NOMO-1 treated with DMSO at 0.1 percent for 48 hours (cell line): ENCODE measurements at regions not wholly inside any gene's neighbourhood (a gene's known extent, or its start where the extent isn't known, plus 50 kb on each side); places are given as distances from the start of the nearest gene placed in this dataset.
"Not testable (repeated sequence)": the region's sequence is repeated elsewhere in the genome, so short reads cannot be mapped to it uniquely, and the experiment has no call there.

ENCODE experiments used
- DNase-seq: peaks from one replicate; lab custom pipeline; 2025; ENCODE audit not compliant: unreplicated experiment; lab: John Stamatoyannopoulos, UW

- not testable (repeated sequence) for DNase-seq
These were observed 344.4 kb downstream of the TUBA3C start for GRCh38 chr13:18837179-18837745.

GRCh38 chr13:18836371-18837178, 345.0 kb downstream of the TUBA3C start:
- DNase-seq: not testable (repeated sequence)

- DNase-seq: not testable (repeated sequence)
These were observed 345.9 kb downstream of the TUBA3C start for GRCh38 chr13:18835754-18836153.

DNA sequence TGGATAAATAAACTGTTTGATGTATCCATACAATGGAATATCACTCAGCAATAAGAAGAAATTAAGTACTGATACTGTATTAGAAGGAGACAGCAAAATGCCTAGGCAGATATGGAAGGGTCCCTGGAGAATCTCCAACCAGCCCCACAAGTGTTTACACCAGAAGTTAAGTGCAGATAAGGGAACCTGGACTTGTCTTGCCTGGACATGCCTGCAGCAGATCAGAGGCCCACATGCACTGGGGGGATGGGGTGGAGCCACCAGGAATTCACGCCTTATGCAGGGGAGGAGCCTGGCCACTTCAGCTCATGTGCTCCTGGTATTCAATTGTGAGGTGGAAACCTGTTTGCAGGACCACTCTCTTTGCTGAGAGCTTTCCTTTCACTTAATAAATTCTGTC, 356.9 kb downstream of the TUBA3C start:
- DNase-seq: not testable (repeated sequence)

DNA sequence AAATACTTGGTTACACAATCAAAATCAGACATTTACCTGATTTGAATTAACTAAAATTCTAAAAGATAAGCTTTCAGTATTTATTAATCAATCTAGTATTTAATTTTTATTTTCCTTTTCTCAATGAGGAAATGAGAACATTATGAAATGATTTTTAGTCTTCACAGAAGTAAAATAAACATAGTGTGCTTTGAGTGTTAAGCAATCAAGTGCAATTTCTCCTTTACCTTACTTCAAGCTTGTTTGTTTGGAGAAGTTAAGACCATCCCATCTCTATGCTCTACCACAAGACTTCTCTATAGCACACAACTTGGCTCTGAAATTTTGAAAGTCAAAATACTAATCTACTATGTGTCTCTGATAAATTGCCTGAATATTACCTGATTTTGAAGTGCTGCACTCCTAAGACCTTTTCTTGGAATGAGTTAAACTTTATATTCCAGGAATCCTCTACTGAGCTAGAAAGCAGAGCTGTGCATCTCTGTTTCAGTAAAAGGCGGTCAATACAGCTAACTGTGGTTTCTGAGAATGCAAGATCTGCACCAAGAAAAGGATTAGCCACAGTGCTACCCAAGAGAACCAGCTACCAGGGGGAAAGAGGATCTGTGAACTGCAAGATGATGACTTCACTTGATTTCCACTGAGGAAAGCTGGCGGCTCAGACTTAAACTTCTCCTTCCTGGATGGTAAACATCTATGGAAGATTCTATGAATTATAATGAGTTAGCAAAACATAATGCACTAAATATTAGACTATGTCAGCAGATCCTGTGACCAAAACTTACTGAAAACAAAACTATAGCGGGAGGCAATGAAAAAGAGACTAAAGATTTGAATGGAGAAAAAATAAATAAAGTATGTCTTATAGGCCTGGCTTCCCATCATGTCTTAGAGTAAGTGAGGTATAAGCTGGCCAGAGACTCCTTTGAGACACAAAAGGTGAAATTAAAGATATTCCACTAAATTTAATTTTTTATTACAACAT, 358.7 kb downstream of the TUBA3C start:
- DNase-seq: not testable (repeated sequence)

DNA sequence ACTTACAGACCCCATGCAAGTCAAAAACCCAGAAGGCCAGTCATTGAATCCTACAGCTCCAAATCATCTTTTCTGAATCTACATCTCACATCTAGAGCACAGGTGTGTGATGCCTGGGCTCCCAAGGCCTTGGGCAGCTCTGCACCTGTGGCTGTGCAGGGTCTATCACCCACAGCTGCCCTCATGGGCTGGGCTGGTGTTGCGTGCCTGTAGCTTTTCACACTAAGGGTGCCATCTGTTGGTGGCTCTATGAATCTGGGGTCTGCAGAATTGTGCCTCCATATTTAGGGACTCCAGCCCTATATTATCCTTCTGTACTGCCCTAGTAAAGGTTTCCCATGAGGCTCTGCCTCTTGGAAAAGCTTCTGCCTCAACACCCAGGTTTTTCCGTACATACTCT, 407.6 kb downstream of the TUBA3C start:
- not testable (repeated sequence) for DNase-seq

DNA sequence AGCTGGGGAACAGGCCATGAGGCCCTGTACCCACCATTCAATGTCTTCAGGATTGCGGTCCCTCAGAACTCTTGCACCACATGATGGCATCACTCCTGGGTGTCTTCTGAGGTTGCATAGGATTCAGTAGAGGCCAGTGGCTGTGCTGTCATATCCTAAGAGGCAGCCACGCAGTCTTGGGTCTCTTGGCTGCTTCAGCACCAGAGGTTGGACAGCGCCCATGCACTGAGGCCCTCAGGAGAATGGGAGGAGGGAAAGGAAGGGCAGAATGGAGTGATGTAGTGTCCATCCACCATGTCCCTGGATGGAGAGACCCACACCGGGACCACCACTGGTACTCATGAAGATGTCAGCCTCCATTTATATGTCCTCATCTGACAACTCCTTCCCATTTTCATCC, 439.9 kb downstream of the TUBA3C start:
- not testable (repeated sequence) for DNase-seq

DNA sequence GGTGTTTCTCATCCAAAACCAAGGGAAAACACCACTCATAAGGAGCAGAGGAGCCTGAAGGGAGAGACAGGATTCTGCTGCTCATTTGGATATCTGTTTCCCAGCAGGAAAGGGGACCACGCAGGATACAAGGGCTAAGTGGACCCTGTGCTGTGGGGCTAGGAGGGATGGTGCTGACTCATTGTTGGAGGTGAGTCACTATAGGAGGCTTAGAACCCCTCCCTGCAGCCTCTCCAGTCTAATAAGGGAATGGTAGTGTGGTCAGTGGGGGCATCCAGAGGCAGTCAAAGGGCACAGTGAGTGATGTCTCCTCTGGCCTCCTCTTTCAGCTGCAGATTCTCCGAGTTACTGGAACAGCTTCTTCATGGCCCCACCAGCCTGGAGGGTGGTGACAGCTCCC, 442.3 kb downstream of the TUBA3C start:
- DNase-seq: no peak

DNA sequence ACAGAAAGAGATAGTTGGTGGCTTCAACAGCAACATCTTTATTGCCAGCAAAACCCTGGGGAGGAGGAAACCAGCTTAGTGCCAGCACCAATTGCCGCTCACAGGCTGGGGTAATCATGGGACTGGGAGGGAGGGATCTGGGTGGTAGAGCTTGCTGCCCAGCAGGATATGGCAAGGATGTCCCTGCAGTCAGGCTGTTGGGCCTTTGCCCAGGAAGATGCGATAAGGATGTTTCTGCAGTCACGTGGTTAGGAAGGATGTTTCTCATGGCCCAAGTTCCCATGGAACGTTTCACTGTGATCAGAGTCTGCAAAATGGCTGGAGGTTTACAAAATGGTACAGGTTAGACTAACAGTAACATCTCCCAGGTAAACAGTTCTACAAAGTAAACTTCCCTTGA, 443.5 kb downstream of the TUBA3C start:
- DNase-seq: not testable (repeated sequence)

GRCh38 chr13:18727138-18727537, 454.5 kb downstream of the TUBA3C start:
- not testable (repeated sequence) for DNase-seq

- not testable (repeated sequence) for DNase-seq
These were observed 455.1 kb downstream of the TUBA3C start for GRCh38 chr13:18726524-18726923.

DNA sequence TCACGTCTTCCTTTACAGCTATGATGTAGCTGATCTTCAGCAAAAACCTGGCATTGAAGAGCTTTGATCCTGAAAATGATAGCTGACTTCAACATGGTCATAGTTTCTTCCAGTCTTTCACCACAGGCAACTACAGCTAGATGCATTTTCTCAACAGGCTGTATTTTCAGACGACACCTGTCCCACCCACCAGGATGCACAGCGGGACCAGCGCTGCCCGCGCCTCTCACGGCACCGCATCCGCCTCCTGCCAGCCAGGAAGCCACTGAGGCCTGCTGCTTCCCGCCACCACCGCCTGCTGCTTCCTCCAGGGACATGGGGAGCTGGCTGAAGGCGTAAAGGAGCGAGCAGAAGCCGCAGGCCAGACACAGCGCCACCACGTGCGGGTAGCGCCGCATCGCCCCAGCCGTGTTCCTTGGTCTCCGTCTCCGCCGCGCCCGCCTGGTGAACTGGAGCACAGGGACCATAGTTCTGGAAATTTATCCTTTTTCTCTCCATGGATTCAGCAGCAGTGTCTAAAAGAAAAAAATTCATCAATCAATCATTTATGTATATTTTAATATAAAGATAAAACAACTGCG, 456.3 kb downstream of the TUBA3C start:
- not testable (repeated sequence) for DNase-seq

- no peak for DNase-seq
These were observed 466.7 kb downstream of the TUBA3C start for GRCh38 chr13:18714889-18715288.

GRCh38 chr13:18710673-18711072, 471.0 kb downstream of the TUBA3C start:
- not testable (repeated sequence) for DNase-seq

- DNase-seq: not testable (repeated sequence)
These were observed 475.1 kb downstream of the TUBA3C start for GRCh38 chr13:18706538-18706937.

GRCh38 chr13:18702464-18703247, 479.0 kb downstream of the TUBA3C start:
- DNase-seq: not testable (repeated sequence)

- not testable (repeated sequence) for DNase-seq
These were observed 483.3 kb downstream of the TUBA3C start for GRCh38 chr13:18698332-18698731.

DNA sequence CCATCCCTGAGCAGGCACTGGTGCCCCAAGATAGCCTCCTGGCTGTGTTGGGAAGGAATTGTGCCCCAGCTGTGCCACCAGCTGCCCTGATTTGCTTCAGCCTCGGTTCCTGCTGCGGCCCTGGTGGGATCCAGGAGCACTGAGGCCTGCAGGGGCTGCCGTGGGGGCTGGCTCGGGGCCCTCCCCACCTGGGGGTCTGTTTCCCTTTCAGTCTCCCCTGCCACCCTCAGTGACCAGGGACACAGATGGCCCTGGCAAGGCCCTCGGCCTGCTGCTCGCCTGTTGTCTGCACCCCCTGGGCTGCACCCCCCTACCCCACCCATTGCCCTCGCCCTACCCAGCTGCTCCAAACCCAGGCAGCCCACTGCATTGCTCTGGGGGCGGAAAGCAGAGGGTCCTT, 483.8 kb downstream of the TUBA3C start:
- DNase-seq: not testable (repeated sequence)

GRCh38 chr13:18697221-18697620, 484.4 kb downstream of the TUBA3C start:
- not testable (repeated sequence) for DNase-seq

- DNase-seq: not testable (repeated sequence)
These were observed 504.2 kb downstream of the TUBA3C start for GRCh38 chr13:18677403-18677802.
